Stimulated activated CD4-positive, alpha-beta T cell treated with anti-CD3 and anti-CD28 coated beads, Interleukin-12 subunit alpha, Interleukin-12 subunit beta, amount 100 ng/mL, for 4 hours (primary cell): ENCODE measurements at regions not wholly inside any gene's neighbourhood (a gene's known extent, or its start where the extent isn't known, plus 50 kb on each side); places are given as distances from the start of the nearest gene placed in this dataset.

Experiments used
- DNase-seq: peaks from one replicate; pipeline ENCODE4 v3.0.0-alpha.2; 2020

GRCh38 chr11:71201936-71202597, 50.3 kb downstream of the SHANK2 start:
- no peak for DNase-seq

- no peak for DNase-seq
Observed at GRCh38 chr11:71201231-71201630, 51.1 kb downstream of the SHANK2 start.

GRCh38 chr11:71200761-71201160, 51.6 kb downstream of the SHANK2 start:
- DNase-seq = no peak

- no peak for DNase-seq
Observed at GRCh38 chr11:71200172-71200716, 52.1 kb downstream of the SHANK2 start.

- DNase-seq = no peak
Observed at GRCh38 chr11:71199226-71199820, 53.1 kb downstream of the SHANK2 start.

GRCh38 chr11:71198823-71199165, 53.6 kb downstream of the SHANK2 start:
- DNase-seq = no peak

GRCh38 chr11:71198141-71198822, 54.1 kb downstream of the SHANK2 start:
- no peak for DNase-seq

GRCh38 chr11:71197096-71197495, 55.3 kb downstream of the SHANK2 start:
- no peak for DNase-seq

- DNase-seq = no peak
Observed at GRCh38 chr11:71194710-71195109, 57.7 kb downstream of the SHANK2 start.

- DNase-seq = no peak
Observed at GRCh38 chr11:71193431-71193830, 58.9 kb downstream of the SHANK2 start.

- DNase-seq = no peak
Observed at GRCh38 chr11:71192629-71193028, 59.7 kb downstream of the SHANK2 start.

- no peak for DNase-seq
Observed at GRCh38 chr11:71191201-71191600, 61.2 kb downstream of the SHANK2 start.

GRCh38 chr11:71190551-71190950, 61.8 kb downstream of the SHANK2 start:
- no peak for DNase-seq

- DNase-seq = no peak
Observed at GRCh38 chr11:71189768-71190315, 62.5 kb downstream of the SHANK2 start.

- no peak for DNase-seq
Observed at GRCh38 chr11:71188886-71189767, 63.2 kb downstream of the SHANK2 start.

GRCh38 chr11:71188073-71188472, 64.3 kb downstream of the SHANK2 start:
- DNase-seq = no peak

- DNase-seq = no peak
Observed at GRCh38 chr11:71186806-71187205, 65.6 kb downstream of the SHANK2 start.

- DNase-seq = no peak
Observed at GRCh38 chr11:71185411-71185810, 67.0 kb downstream of the SHANK2 start.

GRCh38 chr11:71184421-71185210, 67.8 kb downstream of the SHANK2 start:
- no peak for DNase-seq

GRCh38 chr11:71183878-71184277, 68.5 kb downstream of the SHANK2 start:
- no peak for DNase-seq

- no peak for DNase-seq
Observed at GRCh38 chr11:71182791-71183677, 69.3 kb downstream of the SHANK2 start.
